ENCODE measurements at regions not wholly inside any gene's neighbourhood (a gene's known extent, or its start where the extent isn't known, plus 50 kb on each side); places are given as distances from the start of the nearest gene placed in this dataset.

DNA sequence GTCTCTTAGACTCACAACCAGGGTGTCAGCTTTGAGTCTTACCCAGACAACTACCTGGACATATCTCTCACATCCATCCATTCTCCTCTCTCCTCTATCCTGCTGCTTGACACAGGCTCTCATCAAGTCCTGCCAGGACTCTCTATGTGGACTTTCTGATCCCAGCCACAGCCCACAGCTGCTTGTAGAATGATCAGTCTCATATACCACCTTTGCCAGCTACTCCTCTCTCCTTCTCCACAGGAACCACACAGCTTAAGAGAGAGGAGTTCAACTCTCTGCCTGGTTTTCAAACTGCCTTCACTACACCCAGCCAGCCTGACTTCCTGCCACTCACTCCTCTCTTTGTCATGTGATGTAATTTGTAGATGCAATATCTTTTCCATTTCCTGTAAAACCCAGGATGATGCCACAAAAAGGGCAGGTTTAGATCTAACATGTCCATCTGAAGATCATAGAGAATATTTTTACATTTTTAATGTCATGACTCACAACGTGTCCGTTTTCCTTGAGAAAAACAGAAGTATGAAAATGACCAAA lies 154.0 kb downstream of the RAB11FIP2 start:
- TF ChIP-seq, protein P1, sequence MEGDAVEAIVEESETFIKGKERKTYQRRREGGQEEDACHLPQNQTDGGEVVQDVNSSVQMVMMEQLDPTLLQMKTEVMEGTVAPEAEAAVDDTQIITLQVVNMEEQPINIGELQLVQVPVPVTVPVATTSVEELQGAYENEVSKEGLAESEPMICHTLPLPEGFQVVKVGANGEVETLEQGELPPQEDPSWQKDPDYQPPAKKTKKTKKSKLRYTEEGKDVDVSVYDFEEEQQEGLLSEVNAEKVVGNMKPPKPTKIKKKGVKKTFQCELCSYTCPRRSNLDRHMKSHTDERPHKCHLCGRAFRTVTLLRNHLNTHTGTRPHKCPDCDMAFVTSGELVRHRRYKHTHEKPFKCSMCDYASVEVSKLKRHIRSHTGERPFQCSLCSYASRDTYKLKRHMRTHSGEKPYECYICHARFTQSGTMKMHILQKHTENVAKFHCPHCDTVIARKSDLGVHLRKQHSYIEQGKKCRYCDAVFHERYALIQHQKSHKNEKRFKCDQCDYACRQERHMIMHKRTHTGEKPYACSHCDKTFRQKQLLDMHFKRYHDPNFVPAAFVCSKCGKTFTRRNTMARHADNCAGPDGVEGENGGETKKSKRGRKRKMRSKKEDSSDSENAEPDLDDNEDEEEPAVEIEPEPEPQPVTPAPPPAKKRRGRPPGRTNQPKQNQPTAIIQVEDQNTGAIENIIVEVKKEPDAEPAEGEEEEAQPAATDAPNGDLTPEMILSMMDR (IDR thresholded peaks at IDR 0.05; ENCODE audit: control insufficient read depth, extremely low read depth, insufficient read depth) = no peak
- no peak for DNase-seq (ENCODE audit: low read depth)

DNA sequence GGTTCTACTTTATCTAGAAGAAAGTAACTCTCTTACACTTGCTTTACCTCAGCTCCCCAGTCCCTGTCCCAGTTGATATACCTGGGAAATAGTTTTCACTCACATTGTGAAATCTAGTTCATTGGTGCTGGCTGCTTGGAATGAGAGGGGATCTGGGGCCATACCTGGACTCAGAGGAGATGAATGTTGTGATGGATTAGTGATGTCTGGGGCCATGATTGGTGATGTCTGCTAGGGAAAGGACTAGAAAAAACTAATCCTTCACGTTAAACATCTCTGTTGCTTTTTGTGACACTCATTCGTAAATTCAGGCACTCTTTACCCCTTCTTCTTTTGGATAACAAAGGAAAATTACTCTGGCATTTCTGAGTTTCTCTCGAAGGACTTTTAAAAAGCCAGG lies 152.4 kb downstream of the RAB11FIP2 start:
- no peak for DNase-seq (ENCODE audit: low read depth)
- no peak overlapping the region for H3K4me3 ChIP-seq (ENCODE audit: low read depth, low read length)
- TF ChIP-seq, protein P1 (IDR thresholded peaks at IDR 0.05; ENCODE audit: control insufficient read depth, extremely low read depth, insufficient read depth) = no peak

More for the DNA sequence above, 154.0 kb downstream of the RAB11FIP2 start:
- H3K4me3 ChIP-seq (ENCODE audit: low read depth, low read length) = no peak overlapping the region

DNA sequence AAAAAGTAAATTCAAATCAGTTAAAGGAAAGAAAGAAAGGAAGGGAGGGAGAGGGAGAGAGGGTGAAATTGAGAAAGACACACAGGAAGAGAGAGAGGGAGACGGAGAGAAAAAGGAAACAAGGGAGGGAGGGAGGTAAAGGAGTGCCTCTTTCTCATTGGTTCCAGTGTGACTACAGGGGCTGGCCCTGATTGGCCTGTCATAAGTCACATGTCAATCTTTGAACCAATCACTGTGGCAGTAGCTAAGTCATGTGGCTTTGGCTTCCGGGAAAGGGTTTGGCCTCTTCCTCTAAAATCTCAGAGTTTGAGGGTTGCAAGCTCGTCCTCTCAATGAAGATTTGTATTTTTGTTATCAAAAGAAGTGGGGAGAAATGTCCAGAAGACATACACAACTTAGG lies 150.2 kb downstream of the RAB11FIP2 start:
- no peak overlapping the region for H3K4me3 ChIP-seq (ENCODE audit: low read depth, low read length)
- no peak for DNase-seq (ENCODE audit: low read depth)

DNA sequence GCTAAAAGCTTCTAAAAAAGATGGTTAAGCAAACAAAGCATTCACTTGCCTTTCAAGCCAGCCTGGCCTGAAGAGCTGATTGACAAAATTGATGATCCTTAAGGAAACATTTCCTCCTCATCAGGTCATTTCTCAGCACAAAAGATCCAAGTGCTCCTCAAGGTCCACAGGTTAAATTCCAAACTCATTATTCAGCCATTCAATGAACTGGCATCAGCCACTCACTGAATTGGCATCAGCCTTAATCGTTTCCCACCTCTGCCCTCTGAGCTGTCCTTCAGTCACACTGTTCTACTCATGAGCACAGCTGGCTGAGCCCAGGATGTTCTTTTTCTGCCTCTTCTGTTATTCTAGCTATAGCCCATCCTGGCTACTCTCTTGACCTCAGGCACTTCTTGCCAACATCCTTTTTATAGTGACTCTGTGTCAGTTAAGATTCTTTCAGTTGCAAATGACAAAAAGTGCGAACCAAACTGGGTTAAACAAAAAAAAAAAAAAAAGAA lies 147.5 kb downstream of the RAB11FIP2 start:
- no peak overlapping the region for H3K4me3 ChIP-seq (ENCODE audit: low read depth, low read length)
- TF ChIP-seq, protein P1 (IDR thresholded peaks at IDR 0.05; ENCODE audit: control insufficient read depth, extremely low read depth, insufficient read depth) = no peak
- no peak for DNase-seq (ENCODE audit: low read depth)

More for the DNA sequence above, 150.2 kb downstream of the RAB11FIP2 start:
- TF ChIP-seq, protein P1 (IDR thresholded peaks at IDR 0.05; ENCODE audit: control insufficient read depth, extremely low read depth, insufficient read depth) = no peak

DNA sequence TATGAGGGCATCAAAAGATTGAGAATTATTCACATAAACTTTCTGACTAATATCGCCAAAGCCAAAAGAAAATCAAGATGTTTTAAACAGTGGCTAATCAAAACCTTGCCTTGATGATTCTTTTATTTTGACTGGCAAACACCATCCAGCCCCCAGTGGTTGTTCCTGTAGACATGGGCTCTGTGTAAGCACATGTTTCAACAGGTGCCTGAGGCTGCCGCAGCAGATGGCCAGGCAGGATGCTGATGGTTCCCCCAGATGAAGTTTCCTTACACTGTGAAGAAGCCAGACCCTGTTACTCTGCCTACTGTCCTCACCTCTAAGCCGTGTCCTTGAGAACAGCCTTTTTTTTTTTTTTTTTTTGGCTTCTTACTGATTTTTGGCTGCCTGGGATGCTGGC lies 146.5 kb downstream of the RAB11FIP2 start:
- TF ChIP-seq, protein P1 (IDR thresholded peaks at IDR 0.05; ENCODE audit: control insufficient read depth, extremely low read depth, insufficient read depth) = no peak
- no peak overlapping the region for H3K4me3 ChIP-seq (ENCODE audit: low read depth, low read length)
- no peak for DNase-seq (ENCODE audit: low read depth)

DNA sequence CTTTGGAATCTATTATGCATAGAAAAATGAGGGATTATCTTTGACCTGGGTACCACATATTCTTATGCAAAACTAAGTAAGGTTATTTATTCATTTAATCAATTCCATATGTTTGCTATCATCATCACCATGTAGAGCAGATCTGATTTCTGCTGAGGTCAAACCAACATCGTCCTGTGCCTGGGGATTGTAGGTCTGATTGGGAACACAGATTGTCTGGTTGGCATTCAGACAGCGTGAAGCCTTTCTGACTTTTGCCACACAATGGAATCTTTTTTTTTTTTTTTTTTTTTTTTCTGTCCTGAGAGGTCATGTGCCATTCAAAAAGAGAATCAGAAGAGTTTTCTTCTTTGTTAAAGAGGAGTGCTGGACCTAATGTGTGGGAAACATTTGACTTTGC lies 142.9 kb downstream of the RAB11FIP2 start:
- DNase-seq (ENCODE audit: low read depth) = no peak
- TF ChIP-seq, protein P1 (IDR thresholded peaks at IDR 0.05; ENCODE audit: control insufficient read depth, extremely low read depth, insufficient read depth) = no peak
- no peak overlapping the region for H3K4me3 ChIP-seq (ENCODE audit: low read depth, low read length)

DNA sequence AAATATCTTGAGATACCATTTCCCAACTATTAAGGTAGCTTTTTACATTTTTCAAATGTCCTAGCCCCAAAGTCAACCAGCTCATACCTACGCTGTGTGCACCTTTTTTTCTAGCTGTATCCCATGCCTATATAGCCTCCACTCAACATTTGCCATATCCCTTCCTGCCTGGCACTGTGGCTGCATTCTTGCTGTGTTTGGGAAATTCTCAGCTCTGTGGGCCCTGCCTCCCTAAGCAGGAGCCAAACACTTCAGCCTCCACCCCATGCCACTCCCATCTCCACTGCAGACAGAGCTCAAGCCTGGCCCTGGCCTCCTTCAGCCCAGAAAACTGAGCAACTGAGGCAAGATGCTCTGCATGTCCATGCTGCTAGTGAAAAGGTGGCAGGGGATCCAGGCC lies 141.3 kb downstream of the RAB11FIP2 start:
- TF ChIP-seq, protein P1 (IDR thresholded peaks at IDR 0.05; ENCODE audit: control insufficient read depth, extremely low read depth, insufficient read depth) = no peak
- no peak overlapping the region for H3K4me3 ChIP-seq (ENCODE audit: low read depth, low read length)
- no peak for DNase-seq (ENCODE audit: low read depth)
